ENCODE measurements at regions not wholly inside any gene's neighbourhood (a gene's known extent, or its start where the extent isn't known, plus 50 kb on each side); places are given as distances from the start of the nearest gene placed in this dataset.

DNA sequence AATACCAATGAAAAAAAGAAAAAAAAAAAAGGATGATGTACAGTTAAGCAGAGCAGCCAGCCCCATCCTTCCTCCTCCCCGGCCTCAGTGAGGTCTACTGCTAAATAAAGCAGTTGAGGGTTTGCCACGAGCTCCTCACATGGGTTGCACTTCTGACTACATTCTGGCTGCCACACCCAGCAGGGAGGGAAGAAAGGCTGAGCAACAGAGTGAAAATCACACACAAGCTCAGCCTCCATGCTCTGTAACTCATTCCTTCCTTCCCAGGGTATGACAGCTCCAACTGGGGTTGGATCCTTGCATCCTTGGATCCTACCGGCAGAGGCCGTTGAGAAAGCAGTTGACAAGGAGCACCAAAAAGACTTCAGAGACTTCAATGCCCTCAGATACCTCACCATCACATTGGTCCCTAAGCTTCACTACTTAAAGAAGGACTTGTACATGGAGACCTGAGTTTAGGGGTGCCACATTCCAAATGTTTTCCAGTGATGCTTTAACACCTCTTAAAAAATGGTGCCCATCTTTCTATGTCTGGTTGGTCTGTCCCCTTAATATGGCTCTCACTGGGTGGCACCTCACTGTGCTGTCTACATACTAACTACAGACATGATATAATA lies 52.9 kb upstream of the PIK3CG start:
- no peak for DNase-seq

GRCh38 chr7:106813705-106814305 lies 51.3 kb upstream of the PIK3CG start:
- no peak for DNase-seq

GRCh38 chr7:106814887-106815286 lies 50.2 kb upstream of the PIK3CG start:
- DNase-seq: no peak
